ENCODE measurements at regions not wholly inside any gene's neighbourhood (a gene's known extent, or its start where the extent isn't known, plus 50 kb on each side); places are given as distances from the start of the nearest gene placed in this dataset.

GRCh38 chr2:150903055-150903454 is 358.6 kb downstream of the RBM43 start:
- no peak for DNase-seq (ENCODE audit: low read depth)

- no peak for DNase-seq (ENCODE audit: low read depth)
These were observed 360.8 kb downstream of the RBM43 start for GRCh38 chr2:150900913-150901312.

GRCh38 chr2:150895968-150896367 is 365.7 kb downstream of the RBM43 start:
- DNase-seq (ENCODE audit: low read depth): no peak

- no peak for DNase-seq (ENCODE audit: low read depth)
These were observed 372.5 kb downstream of the RBM43 start for GRCh38 chr2:150889141-150889540.

- no peak for DNase-seq (ENCODE audit: low read depth)
These were observed 373.3 kb downstream of the RBM43 start for GRCh38 chr2:150888337-150888736.

GRCh38 chr2:150887926-150888325 is 373.7 kb downstream of the RBM43 start:
- no peak for DNase-seq (ENCODE audit: low read depth)

GRCh38 chr2:150885774-150886386 is 375.8 kb downstream of the RBM43 start:
- DNase-seq (ENCODE audit: low read depth): no peak

GRCh38 chr2:150885236-150885635 is 376.4 kb downstream of the RBM43 start:
- DNase-seq (ENCODE audit: low read depth): no peak

- DNase-seq (ENCODE audit: low read depth): no peak
These were observed 378.1 kb downstream of the RBM43 start for GRCh38 chr2:150883613-150883895.

GRCh38 chr2:150882751-150883612 is 378.7 kb downstream of the RBM43 start:
- no peak for DNase-seq (ENCODE audit: low read depth)

GRCh38 chr2:150880986-150881385 is 380.7 kb downstream of the RBM43 start:
- no peak for DNase-seq (ENCODE audit: low read depth)

- DNase-seq (ENCODE audit: low read depth): peak; percentile 22
These were observed 383.3 kb downstream of the RBM43 start for GRCh38 chr2:150878356-150878755.

- DNase-seq (ENCODE audit: low read depth): peak; percentile 34
These were observed 385.3 kb downstream of the RBM43 start for GRCh38 chr2:150876251-150876950.

GRCh38 chr2:150873396-150873772 is 385.9 kb upstream of the RND3 start:
- no peak for DNase-seq (ENCODE audit: low read depth)

GRCh38 chr2:150872756-150873395 is 385.4 kb upstream of the RND3 start:
- peak; percentile 1 for DNase-seq (ENCODE audit: low read depth)

GRCh38 chr2:150866431-150866830 is 379.0 kb upstream of the RND3 start:
- peak; percentile 55 for DNase-seq (ENCODE audit: low read depth)

- no peak for DNase-seq (ENCODE audit: low read depth)
These were observed 376.2 kb upstream of the RND3 start for GRCh38 chr2:150863691-150864090.

- DNase-seq (ENCODE audit: low read depth): no peak
These were observed 372.8 kb upstream of the RND3 start for GRCh38 chr2:150860301-150860700.

- DNase-seq (ENCODE audit: low read depth): no peak
These were observed 372.4 kb upstream of the RND3 start for GRCh38 chr2:150859877-150860276.

- no peak for DNase-seq (ENCODE audit: low read depth)
These were observed 371.7 kb upstream of the RND3 start for GRCh38 chr2:150859162-150859561.

- no peak for DNase-seq (ENCODE audit: low read depth)
These were observed 370.9 kb upstream of the RND3 start for GRCh38 chr2:150858382-150858781.

- no peak for DNase-seq (ENCODE audit: low read depth)
These were observed 369.3 kb upstream of the RND3 start for GRCh38 chr2:150856596-150857281.
